ENCODE measurements at regions not wholly inside any gene's neighbourhood (a gene's known extent, or its start where the extent isn't known, plus 50 kb on each side); places are given as distances from the start of the nearest gene placed in this dataset.
"Not testable (repeated sequence)": the region's sequence is repeated elsewhere in the genome, so short reads cannot be mapped to it uniquely, and the experiment has no call there.

DNA sequence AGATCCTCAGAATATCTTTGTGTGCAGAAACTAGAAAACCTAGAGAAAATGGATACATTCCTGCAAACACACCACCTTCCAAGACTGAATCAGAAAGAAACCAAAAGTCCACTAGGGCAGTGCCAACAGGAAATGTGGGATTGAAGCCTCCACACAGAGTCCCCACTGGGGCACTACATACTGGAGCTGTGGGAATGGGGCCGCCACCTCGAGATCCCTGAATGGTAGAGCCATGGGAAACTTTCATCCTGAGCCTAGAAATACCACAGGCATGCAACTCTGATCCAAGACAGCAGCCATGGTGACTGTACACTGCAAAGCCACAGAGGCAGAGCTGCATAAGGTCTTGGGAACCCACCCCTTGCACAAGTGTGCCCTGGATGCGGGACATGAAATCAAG is 4465.5 kb upstream of the OR11H1 start:
- H3K36me3 ChIP-seq (replicated peaks in 1 of 2; ENCODE audit: control extremely low read depth in 1 of 2, control insufficient read depth in 1 of 2, extremely low read depth in 1 of 2, insufficient read depth in 2 of 2, low read length in 1 of 2); H3K27me3 ChIP-seq (replicated peaks in 1 of 4; ENCODE audit: control extremely low read depth in 1 of 4, control insufficient read depth in 3 of 4, insufficient read depth in 4 of 4, low read length in 3 of 4); DNase-seq; H3K4me3 ChIP-seq (ENCODE audit: control extremely low read depth in 1 of 5, extremely low read depth in 1 of 5, insufficient read depth in 1 of 5, low read depth in 2 of 5, low read length in 4 of 5); H4K20me1 ChIP-seq (ENCODE audit: control insufficient read depth, insufficient read depth, low read length, poor library complexity, severe bottlenecking); POLR2A ChIA-PET; H3K27me3 Mint-ChIP-seq; CTCF ChIA-PET; H3K79me2 ChIP-seq (ENCODE audit: control insufficient read depth, insufficient read depth, low read length); H3K4me3 Mint-ChIP-seq; H3K4me1 ChIP-seq (ENCODE audit: control insufficient read depth in 2 of 2, insufficient read depth in 2 of 2, low read length in 2 of 2); H3K4me2 ChIP-seq (replicated peaks; ENCODE audit: low read depth, low read length, poor library complexity, severe bottlenecking); ATAC-seq (ENCODE audit: low read depth); H3K27ac Mint-ChIP-seq; H3K27ac ChIP-seq (ENCODE audit: low read length in 2 of 2); H3K9ac ChIP-seq (ENCODE audit: low read length); H3K4me1 Mint-ChIP-seq; H2AFZ ChIP-seq (ENCODE audit: insufficient read depth, low read depth, low read length, poor library complexity, severe bottlenecking); intact Hi-C loops (cut with micrococcal nuclease): not testable (repeated sequence)
- WGBS (ENCODE audit: insufficient coverage): 52% methylated on average over 2 of the region's 3 CpGs
- peaks cover 18% of the 10 kb centered on the region for H3K9me3 Mint-ChIP-seq (ENCODE audit: insufficient read depth)
- peaks cover 1 to 46% (median 20%) of the 10 kb centered on the region in 3 donors for H3K9me3 ChIP-seq (ENCODE audit: control extremely low read depth in 1 of 3, control insufficient read depth in 2 of 3, insufficient read depth in 1 of 3, low read length in 2 of 3)

DNA sequence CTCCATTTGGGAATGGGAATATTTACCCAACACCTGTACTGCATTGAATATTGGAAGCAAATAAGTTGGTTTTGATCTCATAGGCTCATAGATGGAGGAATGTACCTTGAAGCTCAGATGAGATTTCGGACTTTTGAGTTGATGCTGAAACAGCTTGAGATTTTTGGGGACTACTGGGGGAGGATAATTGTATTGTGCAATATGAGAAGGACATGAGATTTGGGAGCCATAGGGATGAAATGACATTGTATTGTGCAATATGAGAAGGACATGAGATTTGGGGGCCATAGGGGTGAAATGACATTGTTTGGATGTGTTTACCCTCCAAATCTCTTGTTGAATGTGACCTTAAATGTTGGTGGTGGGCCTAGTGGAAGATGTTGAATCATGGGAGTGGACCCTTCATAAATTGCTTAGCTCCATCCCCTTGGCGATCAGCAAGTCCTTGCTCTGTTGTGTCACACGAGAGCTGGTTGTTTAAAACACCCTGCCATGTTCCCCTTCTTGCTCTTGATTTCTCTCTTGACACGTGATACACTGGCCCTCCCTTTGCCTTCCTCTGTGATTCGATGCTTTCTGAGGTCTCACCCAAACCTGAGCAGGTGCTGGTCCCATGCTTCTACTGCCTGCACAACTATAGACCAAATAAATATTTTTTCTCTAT is 4464.8 kb upstream of the OR11H1 start:
- H3K4me1 ChIP-seq (ENCODE audit: control insufficient read depth in 2 of 2, insufficient read depth in 2 of 2, low read length in 2 of 2); H3K4me1 Mint-ChIP-seq; H3K4me3 Mint-ChIP-seq; H3K27ac Mint-ChIP-seq; POLR2A ChIA-PET; DNase-seq; CTCF ChIA-PET; H3K27ac ChIP-seq (ENCODE audit: low read length in 2 of 2); H3K4me3 ChIP-seq (ENCODE audit: control extremely low read depth in 1 of 5, extremely low read depth in 1 of 5, insufficient read depth in 1 of 5, low read depth in 2 of 5, low read length in 4 of 5); H2AFZ ChIP-seq (ENCODE audit: insufficient read depth, low read depth, low read length, poor library complexity, severe bottlenecking); H3K4me2 ChIP-seq (replicated peaks; ENCODE audit: low read depth, low read length, poor library complexity, severe bottlenecking); intact Hi-C loops (cut with micrococcal nuclease); H3K9ac ChIP-seq (ENCODE audit: low read length); H3K27me3 ChIP-seq (replicated peaks in 1 of 4; ENCODE audit: control extremely low read depth in 1 of 4, control insufficient read depth in 3 of 4, insufficient read depth in 4 of 4, low read length in 3 of 4); ATAC-seq (ENCODE audit: low read depth); H3K79me2 ChIP-seq (ENCODE audit: control insufficient read depth, insufficient read depth, low read length); H3K27me3 Mint-ChIP-seq; H4K20me1 ChIP-seq (ENCODE audit: control insufficient read depth, insufficient read depth, low read length, poor library complexity, severe bottlenecking); H3K36me3 ChIP-seq (replicated peaks in 1 of 2; ENCODE audit: control extremely low read depth in 1 of 2, control insufficient read depth in 1 of 2, extremely low read depth in 1 of 2, insufficient read depth in 2 of 2, low read length in 1 of 2): not testable (repeated sequence)
- H3K9me3 ChIP-seq (ENCODE audit: control extremely low read depth in 1 of 3, control insufficient read depth in 2 of 3, insufficient read depth in 1 of 3, low read length in 2 of 3): peaks cover 1 to 46% (median 22%) of the 10 kb centered on the region in 3 donors
- WGBS (ENCODE audit: insufficient coverage): 47% methylated on average over 4 of the region's 5 CpGs
- peaks cover 18% of the 10 kb centered on the region for H3K9me3 Mint-ChIP-seq (ENCODE audit: insufficient read depth)

DNA sequence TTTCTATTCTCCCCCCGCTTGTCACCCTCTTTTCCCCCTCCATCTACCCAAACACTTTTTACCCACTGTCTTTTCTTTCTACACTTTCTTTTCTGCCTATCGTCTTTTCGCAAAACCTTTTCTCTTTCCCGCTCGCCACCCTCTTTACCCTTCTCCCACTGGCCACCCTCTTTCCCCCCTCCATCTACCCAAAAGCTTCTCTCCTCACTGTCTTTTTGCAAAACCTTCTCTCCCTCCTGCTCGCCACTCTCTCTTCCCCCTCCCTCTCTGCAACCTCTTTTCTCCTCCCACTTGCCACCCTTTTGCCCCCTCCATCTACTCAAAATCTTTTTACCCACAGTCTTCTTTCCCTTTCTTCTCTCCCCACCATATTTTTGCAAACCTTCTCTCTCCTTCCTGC is 4462.8 kb upstream of the OR11H1 start:
- H3K4me1 Mint-ChIP-seq; H3K27ac Mint-ChIP-seq; CTCF ChIA-PET; intact Hi-C loops (cut with micrococcal nuclease); H3K27ac ChIP-seq (ENCODE audit: low read length in 2 of 2); H3K79me2 ChIP-seq (ENCODE audit: control insufficient read depth, insufficient read depth, low read length); H3K36me3 ChIP-seq (replicated peaks in 1 of 2; ENCODE audit: control extremely low read depth in 1 of 2, control insufficient read depth in 1 of 2, extremely low read depth in 1 of 2, insufficient read depth in 2 of 2, low read length in 1 of 2); H3K27me3 ChIP-seq (replicated peaks in 1 of 4; ENCODE audit: control extremely low read depth in 1 of 4, control insufficient read depth in 3 of 4, insufficient read depth in 4 of 4, low read length in 3 of 4); ATAC-seq (ENCODE audit: low read depth); H2AFZ ChIP-seq (ENCODE audit: insufficient read depth, low read depth, low read length, poor library complexity, severe bottlenecking); DNase-seq; H3K4me3 Mint-ChIP-seq; POLR2A ChIA-PET; H3K27me3 Mint-ChIP-seq; H3K4me3 ChIP-seq (ENCODE audit: control extremely low read depth in 1 of 5, extremely low read depth in 1 of 5, insufficient read depth in 1 of 5, low read depth in 2 of 5, low read length in 4 of 5); H3K4me2 ChIP-seq (replicated peaks; ENCODE audit: low read depth, low read length, poor library complexity, severe bottlenecking); H3K9ac ChIP-seq (ENCODE audit: low read length); H4K20me1 ChIP-seq (ENCODE audit: control insufficient read depth, insufficient read depth, low read length, poor library complexity, severe bottlenecking); H3K4me1 ChIP-seq (ENCODE audit: control insufficient read depth in 2 of 2, insufficient read depth in 2 of 2, low read length in 2 of 2): not testable (repeated sequence)
- peaks cover 0 to 43% (median 22%) of the 10 kb centered on the region in 3 donors for H3K9me3 ChIP-seq (ENCODE audit: control extremely low read depth in 1 of 3, control insufficient read depth in 2 of 3, insufficient read depth in 1 of 3, low read length in 2 of 3)
- WGBS (ENCODE audit: insufficient coverage): 77% methylated on average over 6 of the region's 6 CpGs
- H3K9me3 Mint-ChIP-seq (ENCODE audit: insufficient read depth): peaks cover 18% of the 10 kb centered on the region

DNA sequence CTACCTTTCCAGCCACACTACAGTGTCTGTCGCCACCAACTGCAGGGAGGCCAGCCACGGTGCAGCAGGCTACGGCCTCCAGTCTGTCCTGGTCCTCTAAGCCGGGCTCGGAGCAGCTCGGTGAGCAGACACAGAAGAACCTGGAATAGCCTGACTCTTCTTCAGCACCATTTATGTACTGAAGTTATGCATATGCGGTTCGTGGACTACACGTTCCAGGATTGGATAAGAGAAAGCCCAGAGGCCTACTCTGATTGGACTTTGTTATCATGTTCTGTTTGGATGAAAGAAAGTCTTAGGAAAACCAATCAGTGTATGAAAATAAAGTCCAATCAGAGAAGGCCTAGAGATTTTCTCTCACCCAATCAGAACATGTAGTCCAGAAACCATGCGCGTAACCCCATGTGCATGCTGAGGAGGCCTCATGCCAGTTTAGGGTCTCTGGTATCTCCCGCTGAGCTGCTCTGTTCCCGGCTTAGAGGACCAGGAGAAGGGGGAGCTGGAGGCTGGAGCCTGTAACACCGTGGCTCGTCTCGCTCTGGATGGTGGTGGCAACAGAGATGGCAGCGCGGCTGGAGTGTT is 4462.0 kb upstream of the OR11H1 start:
- ATAC-seq (ENCODE audit: low read depth); H3K27ac ChIP-seq (ENCODE audit: low read length in 2 of 2); H3K27ac Mint-ChIP-seq; CTCF ChIA-PET; H3K27me3 Mint-ChIP-seq; H3K36me3 ChIP-seq (replicated peaks in 1 of 2; ENCODE audit: control extremely low read depth in 1 of 2, control insufficient read depth in 1 of 2, extremely low read depth in 1 of 2, insufficient read depth in 2 of 2, low read length in 1 of 2); H3K4me2 ChIP-seq (replicated peaks; ENCODE audit: low read depth, low read length, poor library complexity, severe bottlenecking); POLR2A ChIA-PET; H3K4me1 Mint-ChIP-seq; H4K20me1 ChIP-seq (ENCODE audit: control insufficient read depth, insufficient read depth, low read length, poor library complexity, severe bottlenecking); intact Hi-C loops (cut with micrococcal nuclease); H3K27me3 ChIP-seq (replicated peaks in 1 of 4; ENCODE audit: control extremely low read depth in 1 of 4, control insufficient read depth in 3 of 4, insufficient read depth in 4 of 4, low read length in 3 of 4); DNase-seq; H3K4me3 ChIP-seq (ENCODE audit: control extremely low read depth in 1 of 5, extremely low read depth in 1 of 5, insufficient read depth in 1 of 5, low read depth in 2 of 5, low read length in 4 of 5); H3K4me3 Mint-ChIP-seq; H3K79me2 ChIP-seq (ENCODE audit: control insufficient read depth, insufficient read depth, low read length); H2AFZ ChIP-seq (ENCODE audit: insufficient read depth, low read depth, low read length, poor library complexity, severe bottlenecking); H3K4me1 ChIP-seq (ENCODE audit: control insufficient read depth in 2 of 2, insufficient read depth in 2 of 2, low read length in 2 of 2); H3K9ac ChIP-seq (ENCODE audit: low read length): not testable (repeated sequence)
- H3K9me3 ChIP-seq (ENCODE audit: control extremely low read depth in 1 of 3, control insufficient read depth in 2 of 3, insufficient read depth in 1 of 3, low read length in 2 of 3): peaks cover 0 to 43% (median 22%) of the 10 kb centered on the region in 3 donors
- 79% methylated on average over 15 of the region's 18 CpGs for WGBS (ENCODE audit: insufficient coverage)
- peaks cover 16% of the 10 kb centered on the region for H3K9me3 Mint-ChIP-seq (ENCODE audit: insufficient read depth)
